ENCODE measurements at regions not wholly inside any gene's neighbourhood (a gene's known extent, or its start where the extent isn't known, plus 50 kb on each side); places are given as distances from the start of the nearest gene placed in this dataset.

- TF ChIP-seq CTCF (IDR thresholded peaks at IDR 0.05; ENCODE audit: poor library complexity) (no peak), EZH2 (IDR thresholded peaks at IDR 0.05; ENCODE audit: borderline replicate concordance) (no peak)
Observed at GRCh38 chr13:105340061-105340606, 1195.3 kb downstream of the EFNB2 start.

All from hepatocyte (in vitro differentiated cells).